ENCODE measurements at regions not wholly inside any gene's neighbourhood (a gene's known extent, or its start where the extent isn't known, plus 50 kb on each side); places are given as distances from the start of the nearest gene placed in this dataset.
"Not testable (repeated sequence)": the region's sequence is repeated elsewhere in the genome, so short reads cannot be mapped to it uniquely, and the experiment has no call there.

DNA sequence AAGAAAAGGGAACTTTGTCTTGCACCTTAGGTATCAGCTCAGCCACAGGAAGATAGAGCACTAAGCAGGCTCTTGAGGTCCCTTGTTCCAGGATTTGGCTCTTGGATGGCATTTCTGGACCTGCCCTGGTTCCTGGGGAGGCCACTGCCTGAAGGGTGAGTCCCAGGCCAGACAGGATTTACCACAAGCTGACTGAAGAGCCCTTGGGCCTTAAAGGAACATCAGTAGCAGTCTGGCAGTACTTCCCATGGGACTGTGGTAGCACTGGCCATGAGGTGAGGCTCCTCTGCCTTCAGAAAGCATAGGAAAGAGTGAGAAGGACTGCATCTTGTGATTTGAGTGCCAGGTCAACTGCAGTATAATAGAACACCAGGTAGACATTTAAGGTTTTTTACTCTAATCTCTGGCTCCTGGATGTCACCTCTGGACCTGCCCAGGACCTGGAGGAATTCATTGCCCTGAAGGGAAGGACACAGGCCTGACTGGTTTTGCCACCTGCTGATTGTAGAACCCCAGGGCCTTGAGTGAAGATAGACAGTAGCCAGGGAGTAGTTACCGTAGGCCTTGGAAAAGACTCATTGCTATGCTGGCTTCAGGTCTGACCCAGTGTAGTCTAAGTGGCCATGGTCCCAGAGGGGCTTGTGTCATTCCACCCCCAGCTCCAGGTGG lies 154.4 kb upstream of the CREB1 start:
- Histone ChIP-seq H3K36me3 (no peaks in the 10 kb centered on the region), H3K27ac (no peak overlapping the region), H3K9me3 (peaks cover 0 to 39% (median 13%) of the 10 kb centered on the region in 4 donors), H3K4me1 (no peaks in the 10 kb centered on the region), H3K4me3 (no peak overlapping the region), H3K27me3 (no peaks in the 10 kb centered on the region)
- no peak for DNase-seq
- intact Hi-C loops (cut with DNase I; ENCODE audit: low total_unique reads), result no loop called here
- WGBS, 5 donors, result 75 to 89% (median 83%) methylated on average over 1 of the region's 1 CpG
- TF ChIP-seq POLR2A (IDR thresholded peaks at IDR 0.05) (no peak), POLR2AphosphoS5 (IDR thresholded peaks at IDR 0.05) (no peak), CTCF (IDR thresholded peaks at IDR 0.05) (no peak), EP300 (IDR thresholded peaks at IDR 0.05) (no peak)

DNA sequence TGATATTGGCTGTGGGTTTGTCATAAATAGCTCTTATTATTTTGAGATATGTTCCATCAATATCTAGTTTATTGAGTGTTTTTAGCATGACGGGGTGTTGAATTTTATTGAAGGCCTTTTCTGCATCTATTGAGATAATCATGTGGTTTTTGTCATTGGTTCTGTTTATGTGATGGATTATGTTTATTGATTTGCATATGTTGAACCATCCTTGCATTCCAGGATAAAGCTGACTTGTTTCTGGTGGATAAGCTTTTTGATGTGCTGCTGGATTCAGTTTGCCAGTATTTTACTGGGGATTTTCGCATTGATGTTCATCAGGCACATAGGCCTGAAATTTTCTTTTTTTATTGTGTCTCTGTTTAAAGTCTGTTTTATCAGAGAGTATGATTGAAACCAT lies 151.1 kb upstream of the CREB1 start:
- H3K4me3 ChIP-seq; H3K27me3 ChIP-seq; H3K36me3 ChIP-seq; intact Hi-C loops (cut with DNase I; ENCODE audit: low total_unique reads); DNase-seq; H3K4me1 ChIP-seq; H3K27ac ChIP-seq: not testable (repeated sequence)
- H3K9me3 ChIP-seq, result peaks cover 5 to 42% (median 27%) of the 10 kb centered on the region in 4 donors
- 90 to 100% (median 92%) methylated on average over 2 of the region's 2 CpGs for WGBS, 5 donors

DNA sequence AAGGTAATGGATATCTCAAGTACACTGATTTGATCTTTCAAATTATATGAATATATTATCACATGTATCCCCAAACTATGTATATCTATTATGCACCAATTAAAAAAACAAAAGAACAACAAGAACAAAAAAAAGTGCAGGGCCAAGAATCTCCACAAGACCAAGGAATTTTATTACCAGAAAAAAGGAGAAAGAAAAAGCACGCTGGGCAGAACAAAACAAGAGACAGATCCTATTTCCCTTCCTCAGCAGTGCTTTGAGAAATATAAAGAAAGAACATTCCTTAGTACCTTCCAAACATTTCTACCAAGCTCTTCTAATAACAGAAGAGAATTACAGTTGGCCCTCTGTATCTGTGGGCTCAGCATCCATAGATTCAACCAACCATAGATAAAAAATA lies 144.7 kb upstream of the CREB1 start:
- no peak for TF ChIP-seq POLR2AphosphoS5 (IDR thresholded peaks at IDR 0.05)
- no peak for TF ChIP-seq EP300 (IDR thresholded peaks at IDR 0.05)
- no peak for TF ChIP-seq POLR2A (IDR thresholded peaks at IDR 0.05)
- no peak for TF ChIP-seq CTCF (IDR thresholded peaks at IDR 0.05)
- DNase-seq, result no peak
- no peak overlapping the region for H3K4me3 ChIP-seq
- H3K27ac ChIP-seq, result no peak overlapping the region
- intact Hi-C loops (cut with DNase I; ENCODE audit: low total_unique reads), result no loop called here
- no peaks in the 10 kb centered on the region for H3K27me3 ChIP-seq
- WGBS, 5 donors, result 71 to 84% (median 82%) methylated on average over 1 of the region's 1 CpG
- H3K36me3 ChIP-seq, result no peaks in the 10 kb centered on the region
- H3K4me1 ChIP-seq, result no peaks in the 10 kb centered on the region
- H3K9me3 ChIP-seq, result peaks cover 5 to 19% (median 16%) of the 10 kb centered on the region in 4 donors

GRCh38 chr2:207385903-207386302 lies 143.9 kb upstream of the CREB1 start:
- TF ChIP-seq POLR2AphosphoS5 (IDR thresholded peaks at IDR 0.05), result no peak
- TF ChIP-seq EP300 (IDR thresholded peaks at IDR 0.05), result no peak
- no peak for TF ChIP-seq POLR2A (IDR thresholded peaks at IDR 0.05)
- no peak for TF ChIP-seq CTCF (IDR thresholded peaks at IDR 0.05)
- Histone ChIP-seq H3K27me3 (no peaks in the 10 kb centered on the region), H3K4me1 (no peaks in the 10 kb centered on the region), H3K9me3 (peaks cover 5 to 19% (median 16%) of the 10 kb centered on the region in 4 donors), H3K27ac (no peak overlapping the region), H3K36me3 (no peaks in the 10 kb centered on the region), H3K4me3 (no peak overlapping the region)
- 80 to 100% (median 92%) methylated on average over 1 of the region's 1 CpG for WGBS, 5 donors
- intact Hi-C loops (cut with DNase I; ENCODE audit: low total_unique reads), result no loop called here
- DNase-seq, result no peak

DNA sequence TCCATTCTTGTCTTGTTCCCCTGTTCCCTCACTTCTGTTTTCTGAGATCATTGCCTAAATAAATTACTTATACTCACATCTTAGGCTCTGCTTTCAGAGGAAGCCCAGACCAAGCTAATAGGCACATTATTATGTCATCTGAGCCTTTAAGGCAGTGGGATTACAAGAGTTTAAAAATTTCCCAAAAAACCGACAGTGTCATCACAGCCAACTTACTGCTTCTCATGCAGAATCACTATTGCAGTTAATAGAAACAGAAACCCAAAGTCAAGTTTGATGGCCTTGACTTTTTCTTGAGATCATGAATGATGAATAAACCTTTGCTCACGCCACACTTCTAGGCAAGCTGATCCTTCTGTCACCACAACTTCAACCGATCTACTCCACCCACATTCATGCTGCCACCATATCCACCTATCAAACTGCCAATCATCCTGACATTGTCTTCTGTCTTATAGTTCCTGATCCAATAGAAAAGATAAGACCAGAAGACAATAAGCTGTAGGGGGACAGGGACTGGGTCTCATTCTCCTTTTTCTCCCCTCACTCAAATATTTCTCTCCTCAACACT lies 142.7 kb upstream of the CREB1 start:
- Histone ChIP-seq H3K27ac (no peak overlapping the region), H3K36me3 (no peaks in the 10 kb centered on the region), H3K9me3 (peaks cover 5 to 18% (median 12%) of the 10 kb centered on the region in 4 donors), H3K27me3 (no peaks in the 10 kb centered on the region), H3K4me1 (no peaks in the 10 kb centered on the region), H3K4me3 (no peak overlapping the region)
- no peak for TF ChIP-seq POLR2A (IDR thresholded peaks at IDR 0.05)
- TF ChIP-seq POLR2AphosphoS5 (IDR thresholded peaks at IDR 0.05), result no peak
- TF ChIP-seq EP300 (IDR thresholded peaks at IDR 0.05), result no peak
- no peak for TF ChIP-seq CTCF (IDR thresholded peaks at IDR 0.05)
- intact Hi-C loops (cut with DNase I; ENCODE audit: low total_unique reads), result no loop called here
- WGBS, 5 donors, result 76 to 88% (median 81%) methylated on average over 3 of the region's 3 CpGs
- DNase-seq, result no peak

Measured in stomach (tissue), 8 donors.